HEK293 (cell line): ENCODE measurements at regions not wholly inside any gene's neighbourhood (a gene's known extent, or its start where the extent isn't known, plus 50 kb on each side); places are given as distances from the start of the nearest gene placed in this dataset.

Experiments
- CTCF ChIA-PET: fragments of 350-600 bp; formaldehyde crosslinking; extraction: SDS; loops from one replicate; lab custom pipeline; 2021; ENCODE audit warnings: antibody characterized with exemption; lab: Yijun Ruan, JAX
- POLR2A ChIA-PET: fragments of 300-600 bp; formaldehyde crosslinking; extraction: SDS; loops from one replicate; lab custom pipeline; 2020; ENCODE audit warnings: antibody characterized with exemption, inconsistent platforms; lab: Yijun Ruan, JAX
- H3K27ac ChIP-seq: fragments of 200-500 bp; sonication (Bioruptor generic); 2 replicates; pipeline ENCODE4 v1.5.1; 2014; ENCODE audit warnings: low read depth, low read length, control low read depth, inconsistent platforms; ENCODE audit errors: extremely low read depth
- H3K36me3 ChIP-seq, 2 experiments: fragments of 200-500 bp in 1 of 2; sonication (Bioruptor generic) in 1 of 2; 1 replicate in 1 of 2; 2 replicates in 1 of 2; pipeline ENCODE4 v1.5.1; 2014 to 2017; ENCODE audit warnings: inconsistent platforms in 2 of 2, low read length in 2 of 2; ENCODE audit not compliant: control insufficient read depth in 2 of 2, insufficient read depth in 1 of 2
- H3K4me1 ChIP-seq: fragments of 200-500 bp; sonication (Bioruptor generic); 2 replicates; pipeline ENCODE4 v1.5.1; 2014; ENCODE audit warnings: mild to moderate bottlenecking, low read length, inconsistent platforms; ENCODE audit not compliant: control insufficient read depth, insufficient read depth
- H3K4me3 ChIP-seq: 2 replicates; pipeline ENCODE4 v1.5.1; 2011; ENCODE audit warnings: low read depth, mild to moderate bottlenecking, control low read depth, low read length, moderate library complexity
- H3K9me3 ChIP-seq: fragments of 200-500 bp; sonication (Bioruptor generic); 2 replicates; pipeline ENCODE4 v1.5.1; 2014; ENCODE audit warnings: low read depth, low read length, inconsistent platforms; ENCODE audit not compliant: control insufficient read depth, insufficient read depth
- CTCF ChIP-seq: fragments of 450-650 bp; formaldehyde crosslinking; IDR thresholded peaks from 2 replicates; pipeline ENCODE4 v1.5.1; 2016; ENCODE audit warnings: missing biosample characterization, missing genetic modification characterization
- PBX3 ChIP-seq: sonication (generic); formaldehyde crosslinking; IDR thresholded peaks from 2 replicates; pipeline ENCODE4 v1.8.1; 2022; ENCODE audit warnings: mild to moderate bottlenecking, moderate library complexity, missing genetic modification reagents
- ZBTB8A ChIP-seq: fragments of 450-650 bp; formaldehyde crosslinking; IDR thresholded peaks from 2 replicates; pipeline ENCODE4 v1.5.1; 2016; ENCODE audit warnings: missing biosample characterization, missing genetic modification characterization
- ZNF2 ChIP-seq: fragments of 450-650 bp; formaldehyde crosslinking; IDR thresholded peaks from 2 replicates; pipeline ENCODE4 v1.5.1; 2016; ENCODE audit warnings: missing biosample characterization, missing genetic modification characterization
- ZNF341 ChIP-seq: fragments of 450-650 bp; formaldehyde crosslinking; IDR thresholded peaks from 2 replicates; pipeline ENCODE4; 2016; ENCODE audit warnings: low read depth, missing biosample characterization, missing genetic modification characterization
- ZNF366 ChIP-seq: fragments of 450-650 bp; formaldehyde crosslinking; conservative IDR thresholded peaks from 2 replicates; pipeline ENCODE4 v1.5.1; 2016; ENCODE audit warnings: missing biosample characterization, missing genetic modification characterization
- ZNF394 ChIP-seq: fragments of 450-650 bp; formaldehyde crosslinking; IDR thresholded peaks from 2 replicates; pipeline ENCODE4 v1.5.1; 2016; ENCODE audit warnings: missing biosample characterization, missing genetic modification characterization, mild to moderate bottlenecking, moderate library complexity, borderline replicate concordance
- ZNF449 ChIP-seq: fragments of 450-650 bp; formaldehyde crosslinking; IDR thresholded peaks from 2 replicates; pipeline ENCODE4 v1.5.1; 2017; ENCODE audit warnings: missing biosample characterization, mild to moderate bottlenecking, missing genetic modification characterization, moderate library complexity
- ZNF488 ChIP-seq: fragments of 450-650 bp; formaldehyde crosslinking; IDR thresholded peaks from 2 replicates; pipeline ENCODE4 v1.5.1; 2016; ENCODE audit warnings: missing biosample characterization, missing genetic modification characterization
- ZNF510 ChIP-seq: fragments of 450-650 bp; formaldehyde crosslinking; IDR thresholded peaks from 2 replicates; pipeline ENCODE4 v1.5.1; 2018; ENCODE audit warnings: mild to moderate bottlenecking, missing genetic modification characterization, missing biosample characterization; ENCODE audit not compliant: insufficient replicate concordance
- ZNF549 ChIP-seq: fragments of 450-650 bp; IDR thresholded peaks from 2 replicates; pipeline ENCODE4 v1.5.1; 2018; ENCODE audit warnings: missing biosample characterization, missing genetic modification characterization, mild to moderate bottlenecking, inconsistent platforms, moderate library complexity
- ZNF600 ChIP-seq: fragments of 450-650 bp; formaldehyde crosslinking; IDR thresholded peaks from 2 replicates; pipeline ENCODE4 v1.5.1; 2016; ENCODE audit warnings: missing biosample characterization, missing genetic modification characterization
- ZNF670 ChIP-seq: fragments of 450-650 bp; formaldehyde crosslinking; IDR thresholded peaks from 2 replicates; pipeline ENCODE4 v1.5.1; 2016; ENCODE audit warnings: missing biosample characterization, missing genetic modification characterization, low read depth
- ZSCAN23 ChIP-seq: fragments of 450-650 bp; formaldehyde crosslinking; IDR thresholded peaks from 2 replicates; pipeline ENCODE4 v1.5.1; 2016; ENCODE audit warnings: missing biosample characterization, missing genetic modification characterization
- TF ChIP-seq, protein P1 (sequence below): fragments of 450-650 bp; formaldehyde crosslinking; IDR thresholded peaks from 2 replicates; pipeline ENCODE4 v1.5.1; 2016; ENCODE audit warnings: missing biosample characterization, missing genetic modification characterization, borderline replicate concordance
- TF ChIP-seq, protein P2 (sequence below): IDR thresholded peaks from 2 replicates; pipeline ENCODE4 v1.6.1; 2011; ENCODE audit warnings: mild to moderate bottlenecking, low read depth, low read length, borderline replicate concordance
- TF ChIP-seq, protein P3 (sequence below): fragments of 450-650 bp; formaldehyde crosslinking; IDR thresholded peaks from 2 replicates; pipeline ENCODE4 v1.5.1; 2016; ENCODE audit warnings: missing biosample characterization, missing genetic modification characterization

DNA sequence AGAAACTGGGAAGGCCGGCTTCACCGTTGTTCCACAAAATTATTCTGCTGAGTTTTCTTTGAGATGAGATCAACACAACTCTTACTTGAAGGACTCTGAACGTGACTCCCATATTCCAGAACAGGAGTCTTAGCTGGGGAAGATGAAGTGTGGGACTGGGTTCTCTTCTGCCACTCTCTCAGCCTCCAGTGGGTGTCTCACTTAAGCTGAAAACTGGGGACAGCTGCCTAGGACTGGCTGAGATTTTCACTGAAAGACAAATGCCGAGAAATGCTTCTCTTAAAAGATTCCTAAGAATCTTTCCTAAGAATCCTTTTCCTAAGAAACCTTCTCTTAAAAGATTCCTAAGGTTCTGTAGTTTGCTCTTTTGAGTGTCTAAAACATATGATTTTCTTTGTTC is 156.6 kb upstream of the LHCGR start:
- Histone ChIP-seq H3K27ac (no peak overlapping the region), H3K36me3 (no peaks in the 10 kb centered on the region), H3K9me3 (no peaks in the 10 kb centered on the region), H3K4me3 (no peak overlapping the region), H3K4me1 (no peaks in the 10 kb centered on the region)
- ChIA-PET CTCF (interaction anchor here (0.5 kb wide), 1 partner anchor 161 kb away, joined by 3 read pairs; no protein-coding TSS in a partner anchor), POLR2A (no interaction called here)
- TF ChIP-seq, protein P1, sequence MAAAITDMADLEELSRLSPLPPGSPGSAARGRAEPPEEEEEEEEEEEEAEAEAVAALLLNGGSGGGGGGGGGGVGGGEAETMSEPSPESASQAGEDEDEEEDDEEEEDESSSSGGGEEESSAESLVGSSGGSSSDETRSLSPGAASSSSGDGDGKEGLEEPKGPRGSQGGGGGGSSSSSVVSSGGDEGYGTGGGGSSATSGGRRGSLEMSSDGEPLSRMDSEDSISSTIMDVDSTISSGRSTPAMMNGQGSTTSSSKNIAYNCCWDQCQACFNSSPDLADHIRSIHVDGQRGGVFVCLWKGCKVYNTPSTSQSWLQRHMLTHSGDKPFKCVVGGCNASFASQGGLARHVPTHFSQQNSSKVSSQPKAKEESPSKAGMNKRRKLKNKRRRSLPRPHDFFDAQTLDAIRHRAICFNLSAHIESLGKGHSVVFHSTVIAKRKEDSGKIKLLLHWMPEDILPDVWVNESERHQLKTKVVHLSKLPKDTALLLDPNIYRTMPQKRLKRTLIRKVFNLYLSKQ (tag by site-specific recombination): no peak
- no peak for TF ChIP-seq ZSCAN23 (tag by site-specific recombination)
- TF ChIP-seq ZNF366 (tag by site-specific recombination): no peak

- Histone ChIP-seq H3K27ac (no peak overlapping the region), H3K36me3 (no peaks in the 10 kb centered on the region), H3K9me3 (no peaks in the 10 kb centered on the region), H3K4me3 (no peak overlapping the region), H3K4me1 (no peaks in the 10 kb centered on the region)
- POLR2A ChIA-PET: no interaction called here
- no peak for TF ChIP-seq ZBTB8A
- TF ChIP-seq ZNF341 (tag by site-specific recombination): no peak
- no peak for TF ChIP-seq CTCF (tag by site-specific recombination)
- no peak for TF ChIP-seq ZNF394
- CTCF ChIA-PET: interaction anchor here (0.7 kb wide), 1 partner anchor 1087 kb away, joined by 3 read pairs; no protein-coding TSS in a partner anchor
Measured at GRCh38 chr2:48910961-48911360, 155.4 kb upstream of the LHCGR start.

- no peaks in the 10 kb centered on the region for H3K36me3 ChIP-seq
- TF ChIP-seq ZNF449 (tag by site-specific recombination): no peak
- TF ChIP-seq, protein P2, sequence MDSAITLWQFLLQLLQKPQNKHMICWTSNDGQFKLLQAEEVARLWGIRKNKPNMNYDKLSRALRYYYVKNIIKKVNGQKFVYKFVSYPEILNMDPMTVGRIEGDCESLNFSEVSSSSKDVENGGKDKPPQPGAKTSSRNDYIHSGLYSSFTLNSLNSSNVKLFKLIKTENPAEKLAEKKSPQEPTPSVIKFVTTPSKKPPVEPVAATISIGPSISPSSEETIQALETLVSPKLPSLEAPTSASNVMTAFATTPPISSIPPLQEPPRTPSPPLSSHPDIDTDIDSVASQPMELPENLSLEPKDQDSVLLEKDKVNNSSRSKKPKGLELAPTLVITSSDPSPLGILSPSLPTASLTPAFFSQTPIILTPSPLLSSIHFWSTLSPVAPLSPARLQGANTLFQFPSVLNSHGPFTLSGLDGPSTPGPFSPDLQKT: no peak
- TF ChIP-seq, protein P3, sequence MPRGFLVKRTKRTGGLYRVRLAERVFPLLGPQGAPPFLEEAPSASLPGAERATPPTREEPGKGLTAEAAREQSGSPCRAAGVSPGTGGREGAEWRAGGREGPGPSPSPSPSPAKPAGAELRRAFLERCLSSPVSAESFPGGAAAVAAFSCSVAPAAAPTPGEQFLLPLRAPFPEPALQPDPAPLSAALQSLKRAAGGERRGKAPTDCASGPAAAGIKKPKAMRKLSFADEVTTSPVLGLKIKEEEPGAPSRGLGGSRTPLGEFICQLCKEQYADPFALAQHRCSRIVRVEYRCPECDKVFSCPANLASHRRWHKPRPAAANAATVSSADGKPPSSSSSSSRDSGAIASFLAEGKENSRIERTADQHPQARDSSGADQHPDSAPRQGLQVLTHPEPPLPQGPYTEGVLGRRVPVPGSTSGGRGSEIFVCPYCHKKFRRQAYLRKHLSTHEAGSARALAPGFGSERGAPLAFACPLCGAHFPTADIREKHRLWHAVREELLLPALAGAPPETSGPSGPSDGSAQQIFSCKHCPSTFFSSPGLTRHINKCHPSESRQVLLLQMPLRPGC: no peak
- H3K4me1 ChIP-seq: no peaks in the 10 kb centered on the region
- ChIA-PET POLR2A (no interaction called here), CTCF (no interaction called here)
- H3K27ac ChIP-seq: no peak overlapping the region
- no peaks in the 10 kb centered on the region for H3K9me3 ChIP-seq
- H3K4me3 ChIP-seq: no peak overlapping the region
Measured at GRCh38 chr2:48906633-48907032, 151.1 kb upstream of the LHCGR start.

DNA sequence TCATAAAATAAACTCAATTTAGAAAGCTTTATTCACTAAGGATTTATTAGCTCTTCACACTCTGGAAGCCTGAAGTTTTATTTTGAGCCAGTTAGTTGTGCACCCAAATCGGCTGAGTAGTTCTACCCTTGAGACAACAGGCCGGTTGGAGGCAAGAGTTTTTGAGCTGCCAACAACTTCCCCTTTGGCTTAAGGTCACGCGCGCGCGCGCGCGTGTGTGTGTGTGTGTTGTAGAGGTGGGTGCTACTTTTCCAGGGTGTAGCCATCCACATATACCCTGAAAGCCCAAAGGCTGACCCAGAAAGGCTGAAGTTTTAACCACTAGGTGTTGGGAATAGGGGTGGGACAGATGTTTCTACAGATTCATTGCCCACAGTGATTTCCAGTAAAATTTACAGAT is 150.2 kb upstream of the LHCGR start:
- TF ChIP-seq ZNF510 (tag by site-specific recombination) (no peak), ZNF2 (tag by site-specific recombination) (no peak), ZNF600 (no peak), ZNF670 (no peak), ZNF488 (tag by site-specific recombination) (no peak), ZNF549 (tag by site-specific recombination) (no peak), PBX3 (CRISPR knock-in tag) (no peak)
- POLR2A ChIA-PET: no interaction called here
- Histone ChIP-seq H3K27ac (no peak overlapping the region), H3K4me1 (no peaks in the 10 kb centered on the region), H3K9me3 (no peaks in the 10 kb centered on the region), H3K36me3 (no peaks in the 10 kb centered on the region), H3K4me3 (no peak overlapping the region)
- CTCF ChIA-PET: no interaction called here
